HG03558 (cell line): ENCODE measurements at regions not wholly inside any gene's neighbourhood (a gene's known extent, or its start where the extent isn't known, plus 50 kb on each side); places are given as distances from the start of the nearest gene placed in this dataset.

Experiments
- ATAC-seq: cut with Tn5 transposase; IDR thresholded peaks from one replicate; pipeline ENCODE4 v1.9.1; 2021; ENCODE audit warnings: moderate number of reproducible peaks; ENCODE audit not compliant: unreplicated experiment; ENCODE audit errors: extremely low read depth

GRCh38 chr20:22446613-22447446, 137.5 kb downstream of the FOXA2 start:
- ATAC-seq, result no peak

- ATAC-seq, result no peak
Observed at GRCh38 chr20:22442318-22442717, 142.1 kb downstream of the FOXA2 start.

- no peak for ATAC-seq
Observed at GRCh38 chr20:22438926-22439325, 145.4 kb downstream of the FOXA2 start.

GRCh38 chr20:22438346-22438745, 146.0 kb downstream of the FOXA2 start:
- ATAC-seq, result no peak

DNA sequence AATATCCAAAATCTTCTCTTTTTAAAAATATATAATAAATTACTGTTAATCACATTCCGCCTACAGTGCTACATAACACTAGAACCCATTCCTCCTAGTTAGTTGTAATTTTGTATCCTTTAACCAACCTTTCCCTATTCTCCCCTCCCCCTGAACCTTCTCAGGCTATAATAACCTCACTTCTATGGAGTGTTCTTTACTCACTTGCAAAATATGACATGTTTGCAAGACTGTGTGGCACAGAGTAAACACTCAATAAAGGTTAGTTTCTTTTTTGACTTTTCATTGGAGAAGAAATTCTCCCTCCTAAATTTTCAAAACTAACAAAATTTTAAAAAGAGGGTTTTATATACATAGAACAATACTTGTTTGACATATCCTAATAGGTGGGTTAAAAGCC, 147.0 kb downstream of the FOXA2 start:
- no peak for ATAC-seq

- no peak for ATAC-seq
Observed at GRCh38 chr20:22431419-22431818, 153.0 kb downstream of the FOXA2 start.

GRCh38 chr20:22430746-22431168, 153.6 kb downstream of the FOXA2 start:
- no peak for ATAC-seq

- no peak for ATAC-seq
Observed at GRCh38 chr20:22430154-22430745, 154.1 kb downstream of the FOXA2 start.

DNA sequence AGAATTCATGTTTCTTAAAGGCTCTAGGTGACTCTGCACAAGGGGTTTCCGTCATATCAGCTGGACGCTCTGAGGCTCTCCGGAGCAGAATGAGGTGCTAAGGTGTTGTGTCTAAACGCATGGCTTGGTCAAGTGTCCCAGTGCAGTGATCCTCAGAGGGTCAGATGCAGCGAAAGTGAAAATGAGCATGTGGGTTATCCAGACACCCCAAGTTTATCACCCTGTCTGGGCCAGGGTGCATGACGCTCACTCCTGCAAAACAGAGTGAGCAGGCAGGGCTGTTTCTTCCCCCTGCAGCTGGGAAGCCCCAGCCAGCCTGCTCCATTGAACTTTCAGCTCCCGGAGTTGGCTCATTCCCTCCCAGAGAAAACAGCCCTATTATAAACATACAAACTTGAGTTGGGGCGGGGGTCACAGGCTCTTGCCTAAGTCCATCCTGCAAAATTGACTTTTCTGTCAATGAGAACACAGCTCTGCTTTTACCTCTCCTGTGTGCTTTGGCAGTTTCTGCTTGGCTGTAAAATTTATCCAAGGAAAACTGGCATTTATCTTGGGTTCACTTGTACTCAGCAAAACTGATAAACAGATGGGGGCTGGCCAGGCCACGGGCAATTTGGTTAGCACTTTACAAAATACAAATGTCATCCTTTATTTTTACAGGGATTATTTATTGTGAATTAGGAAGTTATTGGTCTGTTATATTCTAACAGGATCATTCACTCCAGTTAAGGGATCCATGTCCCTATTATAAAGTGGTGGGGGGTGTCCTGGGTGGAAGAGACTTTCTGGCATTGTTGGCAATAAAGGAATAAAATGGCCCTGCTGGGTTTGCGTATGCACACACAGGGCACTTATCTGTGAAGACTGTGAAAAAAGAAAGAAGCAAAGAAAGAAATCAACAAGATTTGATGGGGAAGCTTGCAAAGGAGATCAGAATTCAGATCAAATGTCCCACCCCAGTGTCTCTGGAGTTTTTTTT, 154.9 kb downstream of the FOXA2 start:
- no peak for ATAC-seq

- ATAC-seq, result no peak
Observed at GRCh38 chr20:22428051-22428450, 156.3 kb downstream of the FOXA2 start.

GRCh38 chr20:22426772-22427171, 157.6 kb downstream of the FOXA2 start:
- no peak for ATAC-seq

- no peak for ATAC-seq
Observed at GRCh38 chr20:22425344-22426295, 158.8 kb downstream of the FOXA2 start.

GRCh38 chr20:22423190-22423832, 161.1 kb downstream of the FOXA2 start:
- ATAC-seq, result no peak

GRCh38 chr20:22420116-22420598, 164.2 kb downstream of the FOXA2 start:
- ATAC-seq, result no peak

DNA sequence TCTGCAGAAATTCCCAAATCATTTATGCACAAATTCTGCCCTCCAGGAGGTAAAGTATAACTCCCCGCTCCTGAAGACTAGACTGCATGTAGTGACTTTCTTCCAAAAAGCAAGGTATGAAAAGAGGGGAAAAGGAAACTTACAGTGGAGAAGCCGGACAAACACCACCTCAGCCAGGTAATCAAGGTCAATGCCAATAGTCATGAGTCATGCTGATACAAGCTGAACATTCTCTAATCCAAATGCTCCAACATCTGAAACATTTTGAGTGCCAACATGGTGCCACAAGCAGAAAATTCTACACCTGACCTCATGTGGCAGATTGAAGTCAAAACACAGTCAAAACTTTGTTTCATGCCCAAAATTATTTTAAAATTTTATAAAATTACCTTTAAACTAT, 165.6 kb downstream of the FOXA2 start:
- ATAC-seq, result no peak

- no peak for ATAC-seq
Observed at GRCh38 chr20:22414305-22414742, 170.0 kb downstream of the FOXA2 start.

GRCh38 chr20:22412977-22413868, 171.1 kb downstream of the FOXA2 start:
- no peak for ATAC-seq
